Esophagus muscularis mucosa (tissue), 3 donors: ENCODE measurements at regions not wholly inside any gene's neighbourhood (a gene's known extent, or its start where the extent isn't known, plus 50 kb on each side); places are given as distances from the start of the nearest gene placed in this dataset.
"Not testable (repeated sequence)": the region's sequence is repeated elsewhere in the genome, so short reads cannot be mapped to it uniquely, and the experiment has no call there.

Experiments used
- POLR2A ChIP-seq: fragments of 450-650 bp; IDR thresholded peaks from one replicate; pipeline ENCODE4 v1.6.1; 2017; ENCODE audit warnings: antibody characterized with exemption, moderate library complexity, mild to moderate bottlenecking, low read depth
- TF ChIP-seq, protein P1 (sequence below), 3 experiments: fragments of 200-600 bp in 2 of 3; fragments of 450-650 bp in 1 of 3; sonication (generic) in 2 of 3; IDR thresholded peaks; one replicate each; pipeline ENCODE4 v1.5.1; 2017 to 2019; ENCODE audit warnings: antibody characterized with exemption in 3 of 3, mild to moderate bottlenecking in 2 of 3, moderate library complexity in 1 of 3

DNA sequence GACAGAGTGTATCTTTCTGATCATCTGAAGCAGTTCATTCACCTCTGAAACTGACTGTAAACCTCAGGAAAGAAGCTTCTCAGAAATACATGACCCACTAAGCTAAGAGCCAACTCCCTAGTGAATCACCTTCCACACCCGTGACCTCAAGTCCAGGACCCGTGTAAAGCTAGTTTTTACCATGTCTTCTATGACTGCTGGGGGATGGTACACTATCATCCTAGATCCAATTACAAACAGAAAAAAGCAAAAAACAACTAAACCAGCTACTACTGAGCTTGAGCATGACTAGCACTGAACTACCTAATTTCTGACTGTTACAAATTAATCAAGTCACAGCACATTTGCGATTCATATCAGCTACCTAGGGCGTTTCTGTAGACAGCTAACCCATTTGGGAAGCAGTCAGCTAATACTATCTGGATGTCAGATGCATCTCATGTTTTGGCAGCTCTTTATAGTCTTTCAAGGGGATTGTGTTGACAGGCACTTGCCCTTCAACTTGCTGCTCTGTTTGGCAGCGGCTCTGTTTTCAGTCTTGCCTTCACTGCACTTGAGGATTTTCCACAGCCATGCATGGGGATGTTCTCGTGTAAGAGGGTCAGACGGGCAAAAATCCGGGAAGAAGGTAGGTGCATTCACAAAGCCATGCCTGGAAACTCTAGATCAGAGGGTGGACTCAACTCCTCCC, 350.3 kb downstream of the ANAPC1 start:
- TF ChIP-seq, protein P1, sequence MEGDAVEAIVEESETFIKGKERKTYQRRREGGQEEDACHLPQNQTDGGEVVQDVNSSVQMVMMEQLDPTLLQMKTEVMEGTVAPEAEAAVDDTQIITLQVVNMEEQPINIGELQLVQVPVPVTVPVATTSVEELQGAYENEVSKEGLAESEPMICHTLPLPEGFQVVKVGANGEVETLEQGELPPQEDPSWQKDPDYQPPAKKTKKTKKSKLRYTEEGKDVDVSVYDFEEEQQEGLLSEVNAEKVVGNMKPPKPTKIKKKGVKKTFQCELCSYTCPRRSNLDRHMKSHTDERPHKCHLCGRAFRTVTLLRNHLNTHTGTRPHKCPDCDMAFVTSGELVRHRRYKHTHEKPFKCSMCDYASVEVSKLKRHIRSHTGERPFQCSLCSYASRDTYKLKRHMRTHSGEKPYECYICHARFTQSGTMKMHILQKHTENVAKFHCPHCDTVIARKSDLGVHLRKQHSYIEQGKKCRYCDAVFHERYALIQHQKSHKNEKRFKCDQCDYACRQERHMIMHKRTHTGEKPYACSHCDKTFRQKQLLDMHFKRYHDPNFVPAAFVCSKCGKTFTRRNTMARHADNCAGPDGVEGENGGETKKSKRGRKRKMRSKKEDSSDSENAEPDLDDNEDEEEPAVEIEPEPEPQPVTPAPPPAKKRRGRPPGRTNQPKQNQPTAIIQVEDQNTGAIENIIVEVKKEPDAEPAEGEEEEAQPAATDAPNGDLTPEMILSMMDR (IDR thresholded peaks at IDR 0.05), result not testable (repeated sequence)
- not testable (repeated sequence) for TF ChIP-seq POLR2A
